DOHH2 (cell line): ENCODE measurements at regions not wholly inside any gene's neighbourhood (a gene's known extent, or its start where the extent isn't known, plus 50 kb on each side); places are given as distances from the start of the nearest gene placed in this dataset.

Experiments
- H3F3A ChIP-seq: fragments of 200-600 bp; sonication (generic), shearing (Covaris generic); 2 replicates; pipeline ENCODE4 v1.6.0; 2016; ENCODE audit warnings: antibody characterized with exemption, mild to moderate bottlenecking; ENCODE audit not compliant: control insufficient read depth, insufficient read depth
- H3K27ac ChIP-seq: fragments of 200-600 bp; sonication (generic); 2 replicates; pipeline ENCODE4 v1.5.1; 2014; ENCODE audit warnings: low read depth, mild to moderate bottlenecking, low read length, moderate library complexity
- H3K27me3 ChIP-seq: fragments of 200-600 bp; sonication (generic); 2 replicates; pipeline ENCODE4 v1.6.1; 2014; ENCODE audit warnings: mild to moderate bottlenecking, low read length, mixed read lengths; ENCODE audit not compliant: control insufficient read depth
- H3K36me3 ChIP-seq: fragments of 200-600 bp; sonication (generic); 2 replicates; pipeline ENCODE4 v1.6.1; 2014; ENCODE audit warnings: mild to moderate bottlenecking, low read length, moderate library complexity, mixed read lengths; ENCODE audit not compliant: control insufficient read depth
- H3K4me1 ChIP-seq: fragments of 200-600 bp; sonication (generic); 2 replicates; pipeline ENCODE4 v1.6.1; 2014; ENCODE audit warnings: mild to moderate bottlenecking, low read length, mixed read lengths; ENCODE audit not compliant: control insufficient read depth
- H3K4me2 ChIP-seq: fragments of 200-600 bp; sonication (generic); 2 replicates; pipeline ENCODE4 v1.6.0; 2014; ENCODE audit warnings: mild to moderate bottlenecking, low read length, moderate library complexity
- H3K4me3 ChIP-seq: fragments of 200-600 bp; sonication (generic); 2 replicates; pipeline ENCODE4 v1.5.1; 2014; ENCODE audit warnings: mild to moderate bottlenecking, low read length, mixed read lengths
- H3K79me2 ChIP-seq: fragments of 200-600 bp; sonication (generic); 2 replicates; pipeline ENCODE4 v1.6.1; 2014; ENCODE audit warnings: mild to moderate bottlenecking, low read length, mixed read lengths; ENCODE audit not compliant: control insufficient read depth
- H3K9me2 ChIP-seq: fragments of 200-600 bp; sonication (generic); replicated peaks from 2 replicates; pipeline ENCODE4 v1.6.1; 2014; ENCODE audit warnings: mild to moderate bottlenecking, low read length, mixed read lengths; ENCODE audit not compliant: control insufficient read depth
- H3K9me3 ChIP-seq: fragments of 200-600 bp; sonication (generic); 2 replicates; pipeline ENCODE4 v1.6.1; 2014; ENCODE audit warnings: antibody characterized with exemption, low read length, mixed read lengths; ENCODE audit not compliant: control insufficient read depth, insufficient read depth
- H4K20me1 ChIP-seq: fragments of 200-600 bp; sonication (generic); 2 replicates; pipeline ENCODE4 v1.6.0; 2014; ENCODE audit warnings: low read depth, mild to moderate bottlenecking, antibody characterized with exemption, low read length, moderate library complexity; ENCODE audit not compliant: control insufficient read depth, insufficient read depth
- CTCF ChIP-seq: fragments of 200-600 bp; sonication (generic); IDR thresholded peaks from one replicate; pipeline ENCODE4 v1.5.1; 2014; ENCODE audit warnings: antibody characterized with exemption, mild to moderate bottlenecking, low read depth, low read length; ENCODE audit not compliant: poor library complexity, severe bottlenecking
- EZH2phosphoT487 ChIP-seq: fragments of 200-600 bp; sonication (generic); IDR thresholded peaks from 2 replicates; pipeline ENCODE4 v1.6.1; 2017; ENCODE audit warnings: borderline replicate concordance, mild to moderate bottlenecking, antibody characterized with exemption, low read length, moderate library complexity, mixed read lengths

- Histone ChIP-seq H3K4me3 (no peak overlapping the region), H3K79me2 (no peaks in the 10 kb centered on the region), H3K9me2 (no peaks in the 10 kb centered on the region), H3F3A (no peaks in the 10 kb centered on the region), H3K36me3 (no peaks in the 10 kb centered on the region), H3K9me3 (no peaks in the 10 kb centered on the region), H3K27me3 (no peaks in the 10 kb centered on the region), H3K27ac (no peak overlapping the region), H3K4me1 (no peaks in the 10 kb centered on the region), H3K4me2 (no peak overlapping the region), H4K20me1 (no peaks in the 10 kb centered on the region)
- TF ChIP-seq EZH2phosphoT487 (no peak), CTCF (no peak)
Observed at GRCh38 chr12:47328831-47329545, 249.2 kb upstream of the AMIGO2 start.

- Histone ChIP-seq H3K9me2 (no peaks in the 10 kb centered on the region), H3K4me1 (no peaks in the 10 kb centered on the region), H3F3A (no peaks in the 10 kb centered on the region), H3K79me2 (no peaks in the 10 kb centered on the region), H3K4me2 (no peak overlapping the region), H3K27me3 (no peaks in the 10 kb centered on the region), H4K20me1 (no peaks in the 10 kb centered on the region), H3K9me3 (no peaks in the 10 kb centered on the region), H3K36me3 (no peaks in the 10 kb centered on the region), H3K27ac (no peak overlapping the region), H3K4me3 (no peak overlapping the region)
- no peak for TF ChIP-seq CTCF
- no peak for TF ChIP-seq EZH2phosphoT487
Observed at GRCh38 chr12:47326190-47326589, 246.4 kb upstream of the AMIGO2 start.

GRCh38 chr12:47323802-47324201 is 244.0 kb upstream of the AMIGO2 start:
- no peak overlapping the region for H3K4me2 ChIP-seq
- H3K27me3 ChIP-seq = no peaks in the 10 kb centered on the region
- H3K4me3 ChIP-seq = no peak overlapping the region
- no peaks in the 10 kb centered on the region for H3K36me3 ChIP-seq
- H3K9me2 ChIP-seq = no peaks in the 10 kb centered on the region
- no peak overlapping the region for H3K27ac ChIP-seq
- H3K9me3 ChIP-seq = no peaks in the 10 kb centered on the region
- no peaks in the 10 kb centered on the region for H3F3A ChIP-seq
- TF ChIP-seq EZH2phosphoT487 (no peak), CTCF (no peak)
- H4K20me1 ChIP-seq = no peaks in the 10 kb centered on the region
- no peaks in the 10 kb centered on the region for H3K4me1 ChIP-seq
- H3K79me2 ChIP-seq = no peaks in the 10 kb centered on the region
